Mesenteric fat pad (tissue), 1 donor: ENCODE measurements at regions not wholly inside any gene's neighbourhood (a gene's known extent, or its start where the extent isn't known, plus 50 kb on each side); places are given as distances from the start of the nearest gene placed in this dataset.

ENCODE experiments used
- DNase-seq: peaks from one replicate; pipeline ENCODE4 v3.0.0-alpha.2; 2020; ENCODE audit warnings: low spot score
- donor health status: DM: yes; HTN: yes; CAD: no.

GRCh38 chr2:21486445-21486844 lies 362.7 kb downstream of the TDRD15 start:
- no peak for DNase-seq

- no peak for DNase-seq
Observed at GRCh38 chr2:21489080-21489479, 365.3 kb downstream of the TDRD15 start.

DNA sequence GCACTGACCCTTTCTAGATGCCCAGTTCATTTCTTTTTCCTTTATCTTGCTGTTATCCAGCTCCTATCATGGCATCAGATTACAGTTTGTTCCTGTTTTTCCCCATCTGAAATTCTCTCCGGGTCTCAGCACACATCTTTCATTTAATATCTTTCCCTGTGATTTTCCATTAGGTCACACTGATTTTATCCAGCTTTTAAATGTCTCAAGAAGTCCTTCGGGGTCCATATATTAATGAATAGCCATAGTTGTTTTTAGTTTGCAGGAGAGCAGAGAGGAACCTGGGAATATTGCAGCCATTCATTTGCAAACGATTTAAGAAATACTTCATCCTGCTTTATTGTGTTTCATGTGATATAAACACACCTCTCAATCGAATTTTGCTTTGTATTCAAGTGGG lies 374.2 kb downstream of the TDRD15 start:
- no peak for DNase-seq

GRCh38 chr2:21500401-21500945 lies 376.7 kb downstream of the TDRD15 start:
- DNase-seq, result no peak

- DNase-seq, result no peak
Observed at GRCh38 chr2:21501376-21502027, 377.7 kb downstream of the TDRD15 start.

DNA sequence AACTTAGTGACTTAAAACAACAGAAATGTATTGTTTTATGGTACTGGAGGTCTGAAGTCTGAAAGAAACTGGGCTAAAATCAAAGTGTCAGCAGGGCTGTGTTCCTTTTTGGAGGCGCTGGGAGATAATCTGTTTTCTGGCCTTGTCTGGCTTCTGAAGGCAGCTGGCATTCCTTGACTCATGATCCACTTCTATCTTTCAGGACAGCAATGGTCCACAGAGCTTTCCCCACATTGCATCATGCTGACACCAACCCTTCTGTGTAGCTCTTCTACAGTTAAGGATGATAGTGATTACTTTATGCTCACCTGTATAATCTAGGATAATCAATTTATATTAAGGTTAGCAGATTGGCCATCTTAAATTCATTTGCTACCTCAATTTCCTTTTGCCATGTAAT lies 392.1 kb downstream of the TDRD15 start:
- no peak for DNase-seq

- DNase-seq, result no peak
Observed at GRCh38 chr2:21519412-21519811, 395.6 kb downstream of the TDRD15 start.

DNA sequence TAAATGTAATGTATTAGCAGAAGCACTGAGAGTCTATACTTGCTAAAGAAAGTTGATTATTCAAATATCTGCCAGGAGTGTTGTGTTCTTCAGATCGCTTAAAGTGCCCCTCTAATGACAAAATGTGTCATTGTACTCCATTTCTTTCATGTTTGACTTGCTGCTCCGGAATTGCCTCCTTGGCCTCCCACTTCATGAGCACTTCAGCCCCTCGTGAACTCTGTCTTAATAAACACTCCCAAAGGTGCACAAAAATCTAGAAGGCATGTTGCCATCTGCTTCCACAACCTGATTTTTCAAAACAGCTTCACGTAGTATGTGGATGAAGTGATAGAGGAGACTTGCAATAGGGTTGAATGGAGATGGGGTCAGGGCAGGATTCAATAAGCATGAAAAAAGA lies 396.1 kb downstream of the TDRD15 start:
- no peak for DNase-seq

- DNase-seq, result no peak
Observed at GRCh38 chr2:21535826-21536225, 412.1 kb downstream of the TDRD15 start.

GRCh38 chr2:21539685-21540084 lies 415.9 kb downstream of the TDRD15 start:
- no peak for DNase-seq

- DNase-seq, result no peak
Observed at GRCh38 chr2:21543630-21544029, 419.9 kb downstream of the TDRD15 start.

DNA sequence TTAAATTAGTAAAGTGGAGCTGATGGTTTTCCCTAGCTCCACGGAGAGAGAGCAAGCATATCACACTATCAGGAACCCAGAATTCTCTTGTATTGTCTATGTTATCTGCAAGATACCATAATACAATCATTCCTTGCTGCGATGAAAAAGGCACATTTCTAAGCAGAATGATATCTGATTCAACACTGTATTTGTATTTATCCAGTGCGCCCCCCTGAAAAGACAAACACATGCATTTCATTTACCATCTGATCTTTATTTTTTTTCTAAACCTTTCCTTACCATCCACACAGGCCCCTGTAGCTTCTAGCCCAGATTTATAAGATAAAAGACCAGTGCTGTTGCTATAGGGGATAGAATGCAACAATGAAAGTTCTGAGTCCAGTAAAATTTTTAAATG lies 420.6 kb downstream of the TDRD15 start:
- DNase-seq, result no peak

DNA sequence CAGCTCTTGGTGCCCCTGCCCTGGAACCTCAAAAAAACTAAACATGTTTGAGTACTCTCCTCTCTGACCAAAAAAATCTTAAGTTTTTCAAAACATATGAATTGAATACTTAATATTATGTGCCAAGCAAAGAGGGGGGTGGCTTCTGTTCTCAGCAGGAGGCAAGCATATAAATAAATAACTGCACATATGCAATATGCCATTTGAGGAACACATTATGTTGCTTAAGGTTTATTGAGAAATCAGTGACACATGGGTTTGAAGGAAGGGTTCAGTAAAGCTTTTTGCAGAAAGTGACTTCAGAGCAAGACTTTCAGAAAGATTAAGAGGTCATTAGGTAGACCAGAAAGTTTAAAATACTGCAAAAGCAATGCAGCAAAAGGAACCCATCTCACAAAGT lies 429.2 kb downstream of the TDRD15 start:
- DNase-seq, result no peak

DNA sequence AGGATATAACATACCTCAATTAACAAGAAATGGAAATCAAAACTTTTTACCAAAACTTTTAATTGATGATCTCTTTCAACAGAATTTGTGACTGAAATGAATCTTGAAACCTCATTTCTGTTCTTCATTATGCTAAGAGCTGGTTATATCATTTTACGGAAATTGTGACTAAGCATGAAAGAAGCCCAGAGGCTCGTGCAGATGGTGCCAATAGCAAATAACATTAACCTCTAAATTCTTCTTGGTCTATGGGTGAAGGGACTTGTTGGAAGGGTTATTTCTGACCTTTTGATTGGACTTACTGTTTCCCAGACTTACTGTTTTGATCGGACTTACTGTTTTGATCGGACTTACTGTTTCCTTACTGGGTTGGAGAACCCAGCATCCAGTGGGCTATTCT lies 435.6 kb downstream of the TDRD15 start:
- DNase-seq, result no peak

- no peak for DNase-seq
Observed at GRCh38 chr2:21561965-21562364, 438.2 kb downstream of the TDRD15 start.

DNA sequence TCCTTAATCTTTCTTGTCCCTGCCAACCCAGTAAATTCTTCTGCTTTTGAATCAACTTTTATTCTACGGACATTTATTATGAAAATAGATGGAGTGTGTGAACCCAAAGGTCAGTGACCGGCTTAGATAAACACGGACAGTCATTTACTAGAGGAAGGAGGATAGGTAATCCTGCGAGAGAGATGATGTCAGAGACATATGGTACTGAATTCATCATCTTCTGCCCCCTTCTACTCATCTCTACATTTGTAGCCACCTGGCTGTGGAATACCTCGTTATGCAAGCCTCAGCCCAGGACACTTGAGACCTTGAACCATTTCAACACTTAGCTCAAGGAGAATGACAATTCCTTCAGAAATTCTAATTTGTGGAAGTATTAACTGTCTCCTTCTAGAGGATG lies 443.6 kb downstream of the TDRD15 start:
- DNase-seq, result no peak

GRCh38 chr2:21571686-21572085 lies 447.9 kb downstream of the TDRD15 start:
- no peak for DNase-seq

DNA sequence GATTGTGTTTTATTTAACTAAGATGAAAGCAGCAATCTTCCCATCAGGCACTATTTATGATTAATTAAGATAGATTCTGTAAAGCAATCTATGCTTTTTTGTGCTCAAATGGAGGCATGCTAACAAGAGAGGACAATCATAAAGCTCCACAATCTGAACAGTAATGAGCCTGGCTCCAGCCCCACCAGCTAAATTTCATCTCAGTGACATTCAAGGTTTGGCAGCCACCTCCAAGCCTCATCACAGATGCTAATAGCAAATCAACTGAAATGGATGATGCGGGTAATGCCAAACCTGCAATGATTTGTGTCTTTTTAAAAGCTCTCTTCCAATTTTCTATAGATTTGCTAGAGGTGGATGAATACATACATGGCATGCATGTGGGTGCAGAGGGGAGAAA lies 456.6 kb downstream of the TDRD15 start:
- DNase-seq, result no peak

DNA sequence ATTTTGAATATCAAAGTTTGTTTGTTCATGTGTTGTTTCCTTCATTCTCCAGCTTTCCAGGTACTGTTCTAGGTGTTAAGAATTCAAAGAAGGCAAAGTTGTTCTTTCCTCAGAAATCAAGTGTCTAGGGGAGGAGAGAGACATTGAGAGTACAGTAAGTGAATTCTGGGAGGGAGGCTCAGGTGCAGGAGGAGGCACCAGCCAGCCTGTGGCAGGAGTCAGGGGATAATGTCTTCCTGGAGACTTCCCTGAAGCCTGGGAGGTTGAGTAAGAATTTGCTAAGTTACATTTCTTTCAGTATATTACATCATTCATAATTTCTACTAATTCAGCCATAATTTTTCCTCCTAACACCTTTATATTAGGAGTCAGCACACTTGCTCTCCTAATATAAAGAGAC lies 462.1 kb downstream of the TDRD15 start:
- DNase-seq, result no peak

- DNase-seq, result no peak
Observed at GRCh38 chr2:21590026-21590690, 466.4 kb downstream of the TDRD15 start.

GRCh38 chr2:21591926-21592325 lies 468.2 kb downstream of the TDRD15 start:
- DNase-seq, result no peak

DNA sequence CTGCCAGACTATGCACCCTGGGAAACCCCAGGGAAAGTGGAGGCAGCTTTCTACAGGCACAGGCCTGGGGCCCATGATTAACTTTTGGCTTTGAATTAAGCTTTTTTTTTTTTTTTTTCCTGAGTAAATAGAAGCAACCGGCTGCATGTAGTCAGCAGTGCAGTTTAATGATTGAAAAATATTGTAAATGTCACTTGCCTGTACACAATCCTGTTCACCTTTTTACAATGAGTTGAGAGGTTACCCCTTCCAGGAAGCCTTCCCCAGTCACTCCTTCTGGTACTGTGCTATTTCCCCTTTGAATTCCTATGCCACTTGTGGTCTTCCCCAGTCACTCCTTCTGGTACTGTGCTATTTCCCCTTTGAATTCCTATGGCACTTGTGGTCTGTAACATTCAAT lies 475.6 kb downstream of the TDRD15 start:
- DNase-seq, result no peak

GRCh38 chr2:21602789-21603188 lies 479.0 kb downstream of the TDRD15 start:
- DNase-seq, result no peak
